H1 (cell line): ENCODE measurements at regions not wholly inside any gene's neighbourhood (a gene's known extent, or its start where the extent isn't known, plus 50 kb on each side); places are given as distances from the start of the nearest gene placed in this dataset.

Experiments used
- CTCF ChIA-PET: fragments of 300-600 bp; sonication (Branson Sonifier 250); formaldehyde crosslinking; loops from one replicate; lab custom pipeline; 2021; ENCODE audit not compliant: partially characterized antibody; lab: Charles Lee
- POLR2A ChIA-PET: fragments of 300-600 bp; sonication (Branson Sonifier 250); formaldehyde crosslinking; loops from one replicate; lab custom pipeline; 2021; ENCODE audit warnings: inconsistent platforms; ENCODE audit not compliant: partially characterized antibody; lab: Charles Lee
- DNase-seq, 2 experiments: peaks; one replicate each; pipeline versions ENCODE4 v3.0.0 to v3.0.0-alpha.2; 2010 to 2022; ENCODE audit warnings: low spot score in 2 of 2, low read depth in 1 of 2, mixed read lengths in 1 of 2
- FAIRE-seq: peaks from 2 replicates; lab custom pipeline; 2011; peaks lifted over from hg19 to GRCh38; lab: Jason Lieb, UNC
- H2AFZ ChIP-seq: 2 replicates; pipeline ENCODE4 v1.8.1; 2012; ENCODE audit warnings: low read length, inconsistent platforms
- H2AK5ac ChIP-seq: 2 replicates; pipeline ENCODE4 v1.6.1; 2013; ENCODE audit warnings: low read depth, low read length
- H2BK120ac ChIP-seq: replicated peaks from 2 replicates; pipeline ENCODE3; 2013; ENCODE audit warnings: low read depth, low read length, inconsistent platforms
- H2BK12ac ChIP-seq: 2 replicates; pipeline ENCODE4 v1.6.1; 2013; ENCODE audit warnings: low read depth, low read length
- H2BK15ac ChIP-seq: 2 replicates; pipeline ENCODE4 v1.6.1; 2013; ENCODE audit warnings: low read length
- H2BK20ac ChIP-seq: 2 replicates; pipeline ENCODE4 v1.6.1; 2013; ENCODE audit warnings: low read length
- H2BK5ac ChIP-seq: 2 replicates; pipeline ENCODE4 v1.6.1; 2013; ENCODE audit warnings: low read depth, low read length
- H3K14ac ChIP-seq: 2 replicates; pipeline ENCODE4 v1.6.1; 2013; ENCODE audit warnings: inconsistent platforms; ENCODE audit not compliant: insufficient read length
- H3K18ac ChIP-seq: 2 replicates; pipeline ENCODE4 v1.6.1; 2013; ENCODE audit warnings: low read length; ENCODE audit errors: extremely low read depth
- H3K23ac ChIP-seq: 2 replicates; pipeline ENCODE4 v1.6.1; 2013; ENCODE audit warnings: inconsistent platforms; ENCODE audit not compliant: insufficient read length
- H3K23me2 ChIP-seq: 2 replicates; pipeline ENCODE4 v1.6.1; 2013; ENCODE audit warnings: low read depth, low read length
- H3K27ac ChIP-seq: 2 replicates; pipeline ENCODE4 v1.6.1; 2011; ENCODE audit warnings: low read depth, low read length, inconsistent platforms
- H3K27me3 ChIP-seq, 4 experiments: replicated peaks in 1 of 4; 1 replicate in 1 of 4; 2 replicates in 3 of 4; pipeline versions ENCODE4 v1.6.1 to v1.8.1; 2011 to 2013; ENCODE audit warnings: low read length in 3 of 4, mild to moderate bottlenecking in 3 of 4, inconsistent platforms in 2 of 4, mixed read lengths in 2 of 4, moderate library complexity in 1 of 4; ENCODE audit not compliant: control insufficient read depth in 3 of 4, insufficient read depth in 3 of 4; ENCODE audit errors: extremely low read depth in 1 of 4
- H3K36me3 ChIP-seq, 4 experiments: 2 replicates each; pipeline versions ENCODE4 v1.6.1 to v1.8.1; 2011 to 2013; ENCODE audit warnings: mild to moderate bottlenecking in 4 of 4, low read length in 3 of 4, moderate library complexity in 2 of 4, control low read depth in 1 of 4, inconsistent platforms in 1 of 4; ENCODE audit not compliant: insufficient read depth in 4 of 4, control insufficient read depth in 2 of 4
- H3K4ac ChIP-seq: replicated peaks from 2 replicates; pipeline ENCODE3; 2013; ENCODE audit warnings: low read length, low read depth, mixed read lengths, inconsistent platforms; ENCODE audit not compliant: insufficient read length
- H3K4me1 ChIP-seq, 4 experiments: replicated peaks in 1 of 4; 1 replicate in 1 of 4; 2 replicates in 3 of 4; pipeline versions ENCODE4 v1.6.1 to v1.8.1; 2011 to 2013; ENCODE audit warnings: low read length in 3 of 4, inconsistent platforms in 2 of 4, mixed read lengths in 1 of 4; ENCODE audit not compliant: insufficient read depth in 4 of 4, control insufficient read depth in 3 of 4
- H3K4me2 ChIP-seq, 2 experiments: 2 replicates each; pipeline versions ENCODE4 v1.6.1 to v1.8.1; 2011 to 2013; ENCODE audit warnings: low read depth in 2 of 2, low read length in 2 of 2, control low read depth in 1 of 2, inconsistent platforms in 1 of 2, mild to moderate bottlenecking in 1 of 2; ENCODE audit not compliant: insufficient read depth in 1 of 2
- H3K4me3 ChIP-seq, 4 experiments: fragments of 200-600, 300-600 bp in 1 of 4; sonication (generic), shearing (Covaris generic), sonication (Bioruptor Twin) in 1 of 4; 2 replicates each; pipeline versions ENCODE4 v1.5.1 to v1.8.1; 2011 to 2016; ENCODE audit warnings: low read length in 4 of 4, low read depth in 3 of 4, control low read depth in 2 of 4, inconsistent platforms in 2 of 4, mild to moderate bottlenecking in 2 of 4, mixed read lengths in 1 of 4, moderate library complexity in 1 of 4; ENCODE audit not compliant: insufficient read depth in 2 of 4; ENCODE audit errors: extremely low read depth in 1 of 4
- H3K56ac ChIP-seq: replicated peaks from 2 replicates; pipeline ENCODE3; 2013; ENCODE audit warnings: low read depth, mild to moderate bottlenecking, mixed read lengths, low read length, inconsistent platforms; ENCODE audit not compliant: insufficient read length
- H3K79me1 ChIP-seq: 2 replicates; pipeline ENCODE4 v1.6.1; 2013; ENCODE audit warnings: low read depth, low read length, control low read depth
- H3K79me2 ChIP-seq, 2 experiments: 2 replicates each; pipeline versions ENCODE4 v1.6.1 to v1.8.1; 2012 to 2013; ENCODE audit warnings: low read length in 2 of 2, mild to moderate bottlenecking in 2 of 2, inconsistent platforms in 1 of 2; ENCODE audit not compliant: insufficient read depth in 2 of 2, control insufficient read depth in 1 of 2
- H3K9ac ChIP-seq, 4 experiments: replicated peaks in 1 of 4; 1 replicate in 1 of 4; 2 replicates in 3 of 4; pipeline versions ENCODE4 v1.6.1 to v1.8.1; 2011 to 2013; ENCODE audit warnings: low read depth in 3 of 4, low read length in 3 of 4, control low read depth in 2 of 4, mild to moderate bottlenecking in 2 of 4, moderate library complexity in 2 of 4, inconsistent platforms in 1 of 4; ENCODE audit errors: extremely low read depth in 1 of 4
- H3K9me3 ChIP-seq, 2 experiments: 2 replicates each; pipeline versions ENCODE4 v1.6.1 to v1.8.1; 2012 to 2013; ENCODE audit warnings: mild to moderate bottlenecking in 2 of 2, moderate library complexity in 2 of 2, control low read depth in 1 of 2, inconsistent platforms in 1 of 2, low read depth in 1 of 2, low read length in 1 of 2, mixed read lengths in 1 of 2; ENCODE audit not compliant: insufficient read depth in 2 of 2
- H4K20me1 ChIP-seq, 2 experiments: replicated peaks in 1 of 2; 2 replicates each; pipeline versions ENCODE3 to v1.8.1; 2011 to 2013; ENCODE audit warnings: inconsistent platforms in 2 of 2, low read length in 2 of 2, mild to moderate bottlenecking in 1 of 2; ENCODE audit not compliant: insufficient read depth in 2 of 2, control insufficient read depth in 1 of 2
- H4K5ac ChIP-seq: 2 replicates; pipeline ENCODE4 v1.6.1; 2013; ENCODE audit warnings: low read length, low read depth, mixed read lengths, inconsistent platforms; ENCODE audit not compliant: insufficient read length
- H4K8ac ChIP-seq: 2 replicates; pipeline ENCODE4 v1.8.0; 2013; ENCODE audit warnings: mild to moderate bottlenecking, moderate library complexity, low read length, inconsistent platforms; ENCODE audit not compliant: insufficient read depth; ENCODE audit errors: extremely low read depth
- H4K91ac ChIP-seq: replicated peaks from 2 replicates; pipeline ENCODE3; 2013; ENCODE audit warnings: low read length, mixed read lengths, inconsistent platforms; ENCODE audit not compliant: insufficient read length
- CHD1 ChIP-seq: IDR thresholded peaks from 2 replicates; pipeline ENCODE4 v1.6.1; 2012; ENCODE audit warnings: low read depth, low read length, improper control_type of control experiment
- GABPA ChIP-seq: IDR thresholded peaks from 2 replicates; pipeline ENCODE4 v1.6.1; 2011; ENCODE audit warnings: mild to moderate bottlenecking, low read length, moderate library complexity, borderline replicate concordance; ENCODE audit not compliant: insufficient read depth
- JUN ChIP-seq: IDR thresholded peaks from 2 replicates; pipeline ENCODE4 v1.6.1; 2011; ENCODE audit warnings: low read depth, mild to moderate bottlenecking, improper control_type of control experiment, low read length
- RAD21 ChIP-seq, 2 experiments: IDR thresholded peaks in 1 of 2; conservative IDR thresholded peaks in 1 of 2; 2 replicates each; pipeline ENCODE4 v1.6.1; 2011; ENCODE audit warnings: low read depth in 2 of 2, low read length in 2 of 2, improper control_type of control experiment in 1 of 2, inconsistent platforms in 1 of 2, mild to moderate bottlenecking in 1 of 2, moderate library complexity in 1 of 2
- SIX5 ChIP-seq: IDR thresholded peaks from 2 replicates; pipeline ENCODE4 v1.6.1; 2011; ENCODE audit warnings: mild to moderate bottlenecking, low read depth, low read length
- SP1 ChIP-seq: IDR thresholded peaks from 2 replicates; pipeline ENCODE4 v1.6.1; 2011; ENCODE audit warnings: low read depth, low read length
- SP2 ChIP-seq: IDR thresholded peaks from 2 replicates; pipeline ENCODE4 v1.6.1; 2012; ENCODE audit warnings: mild to moderate bottlenecking, low read length, inconsistent platforms
- SRF ChIP-seq: IDR thresholded peaks from 2 replicates; pipeline ENCODE4 v1.6.1; 2011; ENCODE audit warnings: mild to moderate bottlenecking, low read depth, low read length, moderate library complexity
- TEAD4 ChIP-seq: IDR thresholded peaks from 2 replicates; pipeline ENCODE4 v1.6.1; 2012; ENCODE audit warnings: low read depth, low read length, inconsistent platforms, mixed read lengths
- ZNF274 ChIP-seq: IDR thresholded peaks from 2 replicates; pipeline ENCODE4 v1.7.0; 2012; ENCODE audit warnings: low read length, borderline replicate concordance; ENCODE audit errors: extremely low read depth
- WGBS, 2 experiments: shearing (Covaris generic) in 1 of 2; methylation state at CpG; one replicate each; pipeline versions ENCODE4 v1.1.6 to v1.1.7; 2013 to 2015; ENCODE audit warnings: low lambda C conversion rate in 2 of 2, mixed read lengths in 2 of 2, inconsistent platforms in 1 of 2, low coverage in 1 of 2, missing lambda C conversion rate in 1 of 2; ENCODE audit not compliant: insufficient replicate concordance in 2 of 2, insufficient coverage in 1 of 2, insufficient read length in 1 of 2; ENCODE audit errors: extremely low coverage in 1 of 2, missing lambda C conversion rate in 1 of 2; 5-methylcytosine and 5-hydroxymethylcytosine counted together

DNA sequence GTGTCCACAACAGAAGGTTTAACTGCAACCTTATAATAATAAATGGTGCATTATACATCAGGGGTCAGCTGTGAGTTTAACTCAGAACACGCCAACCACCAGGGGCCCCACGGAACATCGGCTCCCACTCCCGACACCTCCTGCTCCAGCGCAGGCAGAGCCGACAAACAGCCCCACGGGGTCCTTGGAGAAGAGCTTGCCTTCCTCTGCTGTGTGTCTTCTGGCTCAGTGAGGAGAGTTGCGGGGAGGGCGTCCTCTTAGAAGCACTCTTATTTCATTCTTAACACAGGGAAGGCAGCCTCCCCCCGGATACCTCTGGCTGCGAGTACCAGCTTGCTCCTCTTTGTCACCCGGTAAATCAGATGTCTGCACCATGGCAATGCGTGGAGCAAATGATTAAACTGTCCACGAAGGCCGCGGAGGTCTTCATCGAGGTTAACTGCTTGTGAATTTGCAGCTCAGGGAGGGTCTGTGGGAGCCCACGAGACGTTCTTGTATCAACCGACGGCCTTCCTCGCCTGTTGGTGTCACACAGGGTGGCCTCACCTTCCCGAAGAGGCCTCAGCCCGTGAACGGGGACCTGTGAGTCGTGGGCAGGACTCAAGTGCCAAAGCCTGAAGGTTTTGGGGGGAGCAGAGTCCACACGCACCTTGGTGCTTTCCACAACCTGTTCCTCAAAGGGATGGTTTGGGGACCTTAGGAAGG lies 464.0 kb downstream of the BRD1 start:
- CTCF ChIA-PET = interaction anchor here (0.6 kb wide), 1 partner anchor 497 kb away, joined by 3 read pairs; no protein-coding TSS in a partner anchor
- H3K36me3 ChIP-seq = no peaks in the 10 kb centered on the region
- 95% methylated on average over 27 of the region's 27 CpGs; no CpG with 5 or more reads in 1 of the 2 experiments for WGBS, 2 experiments
- no peak overlapping the region for H3K27ac ChIP-seq
- H2BK12ac ChIP-seq = no peak overlapping the region
- H3K79me2 ChIP-seq = no peaks in the 10 kb centered on the region
- H3K9ac ChIP-seq = no peak overlapping the region
- no peak overlapping the region for H3K4ac ChIP-seq
- no peaks in the 10 kb centered on the region for H3K79me1 ChIP-seq
- H3K56ac ChIP-seq = no peak overlapping the region
- no peak for DNase-seq
- H3K14ac ChIP-seq = no peak overlapping the region
- no peak overlapping the region for H2BK120ac ChIP-seq
- no peak overlapping the region for H2BK20ac ChIP-seq
- no peak overlapping the region for H2BK15ac ChIP-seq
- peaks cover 0 to 2% of the 10 kb centered on the region in 2 experiments for H4K20me1 ChIP-seq
- POLR2A ChIA-PET = no interaction called here
- no peaks in the 10 kb centered on the region for H3K23me2 ChIP-seq
- no peak for FAIRE-seq
- no peak overlapping the region for H4K91ac ChIP-seq
- H3K27me3 ChIP-seq = no peaks in the 10 kb centered on the region
- no peak overlapping the region for H4K5ac ChIP-seq
- H2AFZ ChIP-seq = no peak overlapping the region
- H3K9me3 ChIP-seq = peaks cover 0 to 7% of the 10 kb centered on the region in 2 experiments; a peak in 1 of 4 replicates
- peak overlapping the region; percentile 29; the same call in 1 of the 2 replicates for H4K8ac ChIP-seq
- H3K18ac ChIP-seq = no peak overlapping the region
- H2BK5ac ChIP-seq = no peak overlapping the region
- no peak overlapping the region for H2AK5ac ChIP-seq
- no peak overlapping the region for H3K4me2 ChIP-seq
- H3K4me1 ChIP-seq = no peaks in the 10 kb centered on the region
- no peak overlapping the region for H3K23ac ChIP-seq
- no peak overlapping the region for H3K4me3 ChIP-seq
- TF ChIP-seq SRF (no peak), JUN (no peak), SIX5 (no peak), CHD1 (no peak), SP2 (no peak), RAD21 (IDR thresholded peaks at IDR 0.05 in 1 of 2, conservative IDR thresholded peaks at IDR 0.05 in 1 of 2; ENCODE audit: low read depth in 2 of 2, low read length in 2 of 2) (no peak), SP1 (no peak), TEAD4 (no peak), GABPA (no peak), ZNF274 (no peak)
